ENCODE measurements at regions not wholly inside any gene's neighbourhood (a gene's known extent, or its start where the extent isn't known, plus 50 kb on each side); places are given as distances from the start of the nearest gene placed in this dataset.

DNA sequence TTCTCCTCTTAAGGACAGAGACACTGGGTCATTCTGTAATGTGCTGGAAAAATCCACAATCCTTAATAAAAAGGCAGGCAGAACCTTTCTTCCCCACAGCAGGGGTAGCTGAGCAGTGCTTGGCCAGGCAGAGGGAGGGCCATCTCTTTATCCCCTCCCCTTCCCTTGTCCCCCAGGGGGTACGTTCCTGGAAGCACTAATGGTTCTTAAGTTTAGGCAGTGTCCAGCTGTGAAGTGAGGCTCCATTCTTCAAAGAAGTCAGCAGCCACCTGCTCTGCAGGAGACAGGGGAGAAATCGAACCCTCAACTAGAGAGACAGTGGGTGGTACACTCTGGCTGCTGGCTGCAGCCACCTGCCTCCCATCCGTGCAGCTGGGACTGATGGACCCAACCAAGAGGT is 533.9 kb upstream of the CDH11 start:
- TF ChIP-seq, protein P1, sequence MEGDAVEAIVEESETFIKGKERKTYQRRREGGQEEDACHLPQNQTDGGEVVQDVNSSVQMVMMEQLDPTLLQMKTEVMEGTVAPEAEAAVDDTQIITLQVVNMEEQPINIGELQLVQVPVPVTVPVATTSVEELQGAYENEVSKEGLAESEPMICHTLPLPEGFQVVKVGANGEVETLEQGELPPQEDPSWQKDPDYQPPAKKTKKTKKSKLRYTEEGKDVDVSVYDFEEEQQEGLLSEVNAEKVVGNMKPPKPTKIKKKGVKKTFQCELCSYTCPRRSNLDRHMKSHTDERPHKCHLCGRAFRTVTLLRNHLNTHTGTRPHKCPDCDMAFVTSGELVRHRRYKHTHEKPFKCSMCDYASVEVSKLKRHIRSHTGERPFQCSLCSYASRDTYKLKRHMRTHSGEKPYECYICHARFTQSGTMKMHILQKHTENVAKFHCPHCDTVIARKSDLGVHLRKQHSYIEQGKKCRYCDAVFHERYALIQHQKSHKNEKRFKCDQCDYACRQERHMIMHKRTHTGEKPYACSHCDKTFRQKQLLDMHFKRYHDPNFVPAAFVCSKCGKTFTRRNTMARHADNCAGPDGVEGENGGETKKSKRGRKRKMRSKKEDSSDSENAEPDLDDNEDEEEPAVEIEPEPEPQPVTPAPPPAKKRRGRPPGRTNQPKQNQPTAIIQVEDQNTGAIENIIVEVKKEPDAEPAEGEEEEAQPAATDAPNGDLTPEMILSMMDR (IDR thresholded peaks at IDR 0.05): no peak
- TF ChIP-seq POLR2A (IDR thresholded peaks at IDR 0.05): no peak
